ENCODE measurements at regions not wholly inside any gene's neighbourhood (a gene's known extent, or its start where the extent isn't known, plus 50 kb on each side); places are given as distances from the start of the nearest gene placed in this dataset.

- in situ Hi-C loops (cut with HindIII; ENCODE audit: low pct_unique_long_range_greater_than_20kb, low sequenced_read_pairs) = no loop called here
- no peak overlapping the region for H3K4me3 ChIP-seq (ENCODE audit: low read depth in 2 of 2, low read length in 2 of 2)
- no peak for ATAC-seq
- H3K4me1 ChIP-seq (ENCODE audit: control insufficient read depth, insufficient read depth, low read length) = no peaks in the 10 kb centered on the region
- H3K27ac ChIP-seq (ENCODE audit: low read length) = no peak overlapping the region
- ChIA-PET POLR2A (no interaction called here), CTCF (no interaction called here)
- no TSS peak for BruUV-seq (replicated peaks)
- TF ChIP-seq, protein P1, sequence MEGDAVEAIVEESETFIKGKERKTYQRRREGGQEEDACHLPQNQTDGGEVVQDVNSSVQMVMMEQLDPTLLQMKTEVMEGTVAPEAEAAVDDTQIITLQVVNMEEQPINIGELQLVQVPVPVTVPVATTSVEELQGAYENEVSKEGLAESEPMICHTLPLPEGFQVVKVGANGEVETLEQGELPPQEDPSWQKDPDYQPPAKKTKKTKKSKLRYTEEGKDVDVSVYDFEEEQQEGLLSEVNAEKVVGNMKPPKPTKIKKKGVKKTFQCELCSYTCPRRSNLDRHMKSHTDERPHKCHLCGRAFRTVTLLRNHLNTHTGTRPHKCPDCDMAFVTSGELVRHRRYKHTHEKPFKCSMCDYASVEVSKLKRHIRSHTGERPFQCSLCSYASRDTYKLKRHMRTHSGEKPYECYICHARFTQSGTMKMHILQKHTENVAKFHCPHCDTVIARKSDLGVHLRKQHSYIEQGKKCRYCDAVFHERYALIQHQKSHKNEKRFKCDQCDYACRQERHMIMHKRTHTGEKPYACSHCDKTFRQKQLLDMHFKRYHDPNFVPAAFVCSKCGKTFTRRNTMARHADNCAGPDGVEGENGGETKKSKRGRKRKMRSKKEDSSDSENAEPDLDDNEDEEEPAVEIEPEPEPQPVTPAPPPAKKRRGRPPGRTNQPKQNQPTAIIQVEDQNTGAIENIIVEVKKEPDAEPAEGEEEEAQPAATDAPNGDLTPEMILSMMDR (IDR thresholded peaks at IDR 0.05) = no peak
- TF ChIP-seq REST (IDR thresholded peaks at IDR 0.05; ENCODE audit: insufficient read depth in 1 of 2, low read depth in 2 of 2, low read length in 1 of 2) (no peak), POLR2AphosphoS5 (IDR thresholded peaks at IDR 0.05; ENCODE audit: low read depth, low read length) (no peak), SIN3A (IDR thresholded peaks at IDR 0.05; ENCODE audit: borderline replicate concordance, insufficient read depth, low read depth, low read length) (no peak), TCF7L2 (IDR thresholded peaks at IDR 0.05; ENCODE audit: low read depth, low read length) (no peak)
- DNase-seq (ENCODE audit: low read depth, low spot score) = no peak
- H3K9me3 ChIP-seq (ENCODE audit: control insufficient read depth, insufficient read depth, low read depth, low read length) = peaks cover 10% of the 10 kb centered on the region; the same call in 1 of the 2 replicates
- H3K27me3 ChIP-seq (ENCODE audit: control insufficient read depth, insufficient read depth, low read length) = no peaks in the 10 kb centered on the region
- intact Hi-C loops (cut with micrococcal nuclease; ENCODE audit: unreplicated experiment) = no loop called here
- H3K36me3 ChIP-seq (ENCODE audit: control insufficient read depth, insufficient read depth, low read length) = no peaks in the 10 kb centered on the region
Observed at GRCh38 chr15:81924729-81925128, 121.1 kb downstream of the MEX3B start.

DNA sequence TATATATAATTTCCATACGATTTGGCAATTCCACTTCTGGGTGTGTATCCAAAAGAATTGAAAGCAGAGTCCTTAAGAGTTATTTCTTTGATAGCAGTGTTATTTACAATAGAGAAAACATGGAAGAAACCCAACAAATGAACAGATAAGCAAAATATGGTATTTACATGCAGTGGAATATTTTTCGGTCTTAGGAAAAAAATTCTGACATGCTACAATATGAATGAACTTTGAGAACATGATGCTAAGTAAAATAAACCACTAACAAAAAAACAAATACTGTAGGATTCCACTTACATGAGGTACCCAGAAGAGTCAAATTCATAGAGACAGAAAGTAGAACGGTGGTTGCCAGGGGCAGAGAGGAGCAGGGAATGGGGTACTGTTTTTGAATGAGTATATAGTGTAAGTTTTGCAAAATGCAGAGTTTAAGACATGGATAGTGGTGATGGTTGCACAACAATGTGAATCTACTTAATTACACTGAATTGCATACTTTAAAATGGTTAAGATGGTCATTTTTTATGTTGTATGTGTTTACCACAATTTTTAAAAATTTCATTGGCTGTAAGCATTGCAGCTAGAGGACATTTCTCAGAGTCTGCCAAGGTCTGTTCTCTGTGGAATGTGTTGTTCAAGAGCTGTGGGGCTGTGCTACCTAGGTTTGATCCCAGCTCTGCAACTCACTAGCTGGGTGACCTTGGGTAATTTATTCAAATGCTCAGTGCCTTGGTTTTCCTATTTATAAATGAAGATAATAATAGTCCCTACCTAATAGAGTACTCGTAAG lies 122.1 kb downstream of the MEX3B start:
- Histone ChIP-seq H3K27me3 (ENCODE audit: control insufficient read depth, insufficient read depth, low read length) (no peaks in the 10 kb centered on the region), H3K9me3 (ENCODE audit: control insufficient read depth, insufficient read depth, low read depth, low read length) (peaks cover 10% of the 10 kb centered on the region; the same call in 1 of the 2 replicates), H3K27ac (ENCODE audit: low read length) (no peak overlapping the region), H3K4me1 (ENCODE audit: control insufficient read depth, insufficient read depth, low read length) (no peaks in the 10 kb centered on the region), H3K36me3 (ENCODE audit: control insufficient read depth, insufficient read depth, low read length) (no peaks in the 10 kb centered on the region), H3K4me3 (ENCODE audit: low read depth in 2 of 2, low read length in 2 of 2) (no peak overlapping the region)
- CTCF ChIA-PET = no interaction called here
- intact Hi-C loops (cut with micrococcal nuclease; ENCODE audit: unreplicated experiment) (no loop called here), in situ Hi-C loops (cut with HindIII; ENCODE audit: low pct_unique_long_range_greater_than_20kb, low sequenced_read_pairs) (no loop called here)
- TF ChIP-seq REST (IDR thresholded peaks at IDR 0.05; ENCODE audit: insufficient read depth in 1 of 2, low read depth in 2 of 2, low read length in 1 of 2) (no peak), TCF7L2 (IDR thresholded peaks at IDR 0.05; ENCODE audit: low read depth, low read length) (no peak), SIN3A (IDR thresholded peaks at IDR 0.05; ENCODE audit: borderline replicate concordance, insufficient read depth, low read depth, low read length) (no peak), POLR2AphosphoS5 (IDR thresholded peaks at IDR 0.05; ENCODE audit: low read depth, low read length) (no peak)
- TF ChIP-seq, protein P1 (IDR thresholded peaks at IDR 0.05) = no peak
- DNase-seq (ENCODE audit: low read depth, low spot score) (no peak), ATAC-seq (no peak)
- BruUV-seq (replicated peaks) = no TSS peak
- POLR2A ChIA-PET = no interaction called here
